ENCODE measurements at regions not wholly inside any gene's neighbourhood (a gene's known extent, or its start where the extent isn't known, plus 50 kb on each side); places are given as distances from the start of the nearest gene placed in this dataset.

GRCh38 chr20:60455272-60455671 is 497.0 kb downstream of the CDH26 start:
- CTCF ChIA-PET = no interaction called here

GRCh38 chr20:60459212-60459611 is 501.0 kb downstream of the CDH26 start:
- Mint-ChIP-seq H3K4me1 (no peaks in the 10 kb centered on the region), H3K27me3 (no peaks in the 10 kb centered on the region), H3K36me3 (no peaks in the 10 kb centered on the region), H3K27ac (no peak overlapping the region), H3K4me3 (no peak overlapping the region), H3K9me3 (ENCODE audit: low read depth) (no peaks in the 10 kb centered on the region)
- no peak for ATAC-seq
- CTCF ChIA-PET = no interaction called here
- no peak for DNase-seq

More at GRCh38 chr20:60455272-60455671, 497.0 kb downstream of the CDH26 start:
- Mint-ChIP-seq H3K9me3 (ENCODE audit: low read depth) (no peaks in the 10 kb centered on the region), H3K27ac (no peak overlapping the region), H3K36me3 (no peaks in the 10 kb centered on the region), H3K27me3 (no peaks in the 10 kb centered on the region), H3K4me1 (no peaks in the 10 kb centered on the region), H3K4me3 (no peak overlapping the region)
- DNase-seq = no peak
- ATAC-seq = no peak

GRCh38 chr20:60461993-60462392 is 503.8 kb downstream of the CDH26 start:
- CTCF ChIA-PET = no interaction called here
- H3K27ac Mint-ChIP-seq = no peak overlapping the region
- H3K9me3 Mint-ChIP-seq (ENCODE audit: low read depth) = no peaks in the 10 kb centered on the region
- DNase-seq (no peak), ATAC-seq (no peak)
- no peaks in the 10 kb centered on the region for H3K27me3 Mint-ChIP-seq
- no peak overlapping the region for H3K4me3 Mint-ChIP-seq
- H3K4me1 Mint-ChIP-seq = no peaks in the 10 kb centered on the region
- no peaks in the 10 kb centered on the region for H3K36me3 Mint-ChIP-seq

GRCh38 chr20:60463798-60464197 is 505.6 kb downstream of the CDH26 start:
- no peak for DNase-seq
- H3K9me3 Mint-ChIP-seq (ENCODE audit: low read depth) = peaks cover under 1% of the 10 kb centered on the region
- no peaks in the 10 kb centered on the region for H3K4me1 Mint-ChIP-seq

GRCh38 chr20:60465439-60465838 is 507.2 kb downstream of the CDH26 start:
- Mint-ChIP-seq H3K4me3 (no peak overlapping the region), H3K36me3 (no peaks in the 10 kb centered on the region), H3K27me3 (no peaks in the 10 kb centered on the region), H3K9me3 (ENCODE audit: low read depth) (peaks cover 2% of the 10 kb centered on the region), H3K4me1 (no peaks in the 10 kb centered on the region), H3K27ac (no peak overlapping the region)
- ATAC-seq = no peak
- CTCF ChIA-PET = no interaction called here
- no peak for DNase-seq

More at GRCh38 chr20:60463798-60464197, 505.6 kb downstream of the CDH26 start:
- Mint-ChIP-seq H3K27me3 (no peaks in the 10 kb centered on the region), H3K4me3 (no peak overlapping the region), H3K27ac (no peak overlapping the region), H3K36me3 (no peaks in the 10 kb centered on the region)
- ATAC-seq = no peak
- CTCF ChIA-PET = no interaction called here

GRCh38 chr20:60465993-60466686 is 507.9 kb downstream of the CDH26 start:
- Mint-ChIP-seq H3K27me3 (no peaks in the 10 kb centered on the region), H3K4me1 (no peaks in the 10 kb centered on the region), H3K36me3 (no peaks in the 10 kb centered on the region), H3K9me3 (ENCODE audit: low read depth) (peaks cover 2% of the 10 kb centered on the region), H3K4me3 (no peak overlapping the region), H3K27ac (no peak overlapping the region)
- no peak for DNase-seq
- CTCF ChIA-PET = no interaction called here
- ATAC-seq = no peak

- Mint-ChIP-seq H3K27me3 (no peaks in the 10 kb centered on the region), H3K36me3 (no peaks in the 10 kb centered on the region), H3K4me1 (no peaks in the 10 kb centered on the region), H3K27ac (no peak overlapping the region), H3K9me3 (ENCODE audit: low read depth) (peaks cover 2% of the 10 kb centered on the region), H3K4me3 (no peak overlapping the region)
- CTCF ChIA-PET = no interaction called here
- ATAC-seq (no peak), DNase-seq (no peak)
Measured at GRCh38 chr20:60466687-60467022, 508.4 kb downstream of the CDH26 start.

GRCh38 chr20:60467078-60467477 is 508.9 kb downstream of the CDH26 start:
- ATAC-seq (no peak), DNase-seq (no peak)
- CTCF ChIA-PET = no interaction called here
- H3K4me3 Mint-ChIP-seq = no peak overlapping the region
- H3K4me1 Mint-ChIP-seq = no peaks in the 10 kb centered on the region
- H3K9me3 Mint-ChIP-seq (ENCODE audit: low read depth) = peaks cover 2% of the 10 kb centered on the region
- no peaks in the 10 kb centered on the region for H3K36me3 Mint-ChIP-seq
- H3K27ac Mint-ChIP-seq = no peak overlapping the region
- no peaks in the 10 kb centered on the region for H3K27me3 Mint-ChIP-seq

- no peaks in the 10 kb centered on the region for H3K27me3 Mint-ChIP-seq
- ATAC-seq (no peak), DNase-seq (no peak)
- H3K9me3 Mint-ChIP-seq (ENCODE audit: low read depth) = peaks cover 2% of the 10 kb centered on the region
- no peaks in the 10 kb centered on the region for H3K36me3 Mint-ChIP-seq
- H3K27ac Mint-ChIP-seq = no peak overlapping the region
- CTCF ChIA-PET = no interaction called here
- no peak overlapping the region for H3K4me3 Mint-ChIP-seq
- H3K4me1 Mint-ChIP-seq = no peaks in the 10 kb centered on the region
Measured at GRCh38 chr20:60467771-60468170, 509.5 kb downstream of the CDH26 start.

- Mint-ChIP-seq H3K36me3 (no peaks in the 10 kb centered on the region), H3K27me3 (no peaks in the 10 kb centered on the region), H3K4me3 (no peak overlapping the region), H3K27ac (no peak overlapping the region), H3K9me3 (ENCODE audit: low read depth) (peaks cover 2% of the 10 kb centered on the region), H3K4me1 (no peaks in the 10 kb centered on the region)
- ATAC-seq (no peak), DNase-seq (no peak)
- CTCF ChIA-PET = no interaction called here
Measured at GRCh38 chr20:60469829-60470228, 511.6 kb downstream of the CDH26 start.

GRCh38 chr20:60470366-60470765 is 512.1 kb downstream of the CDH26 start:
- no peak for DNase-seq
- CTCF ChIA-PET = no interaction called here
- no peak overlapping the region for H3K27ac Mint-ChIP-seq
- no peak overlapping the region for H3K4me3 Mint-ChIP-seq
- no peaks in the 10 kb centered on the region for H3K27me3 Mint-ChIP-seq
- no peaks in the 10 kb centered on the region for H3K4me1 Mint-ChIP-seq
- peaks cover 2% of the 10 kb centered on the region for H3K9me3 Mint-ChIP-seq (ENCODE audit: low read depth)
- no peaks in the 10 kb centered on the region for H3K36me3 Mint-ChIP-seq
- ATAC-seq = no peak

- ATAC-seq = no peak
- Mint-ChIP-seq H3K9me3 (ENCODE audit: low read depth) (peaks cover 2% of the 10 kb centered on the region), H3K4me1 (no peaks in the 10 kb centered on the region), H3K36me3 (no peaks in the 10 kb centered on the region), H3K4me3 (no peak overlapping the region), H3K27me3 (no peaks in the 10 kb centered on the region), H3K27ac (no peak overlapping the region)
- CTCF ChIA-PET = no interaction called here
- no peak for DNase-seq
Measured at GRCh38 chr20:60473211-60473610, 515.0 kb downstream of the CDH26 start.

GRCh38 chr20:60474385-60474910 is 516.2 kb downstream of the CDH26 start:
- ATAC-seq (no peak), DNase-seq (no peak)
- Mint-ChIP-seq H3K27ac (no peak overlapping the region), H3K4me3 (no peak overlapping the region), H3K36me3 (no peaks in the 10 kb centered on the region), H3K9me3 (ENCODE audit: low read depth) (no peaks in the 10 kb centered on the region), H3K4me1 (no peaks in the 10 kb centered on the region), H3K27me3 (no peaks in the 10 kb centered on the region)
- CTCF ChIA-PET = no interaction called here

- no peaks in the 10 kb centered on the region for H3K9me3 Mint-ChIP-seq (ENCODE audit: low read depth)
- no peak for DNase-seq
- CTCF ChIA-PET = no interaction called here
Measured at GRCh38 chr20:60476045-60476444, 517.8 kb downstream of the CDH26 start.

GRCh38 chr20:60477958-60478357 is 519.7 kb downstream of the CDH26 start:
- no peaks in the 10 kb centered on the region for H3K9me3 Mint-ChIP-seq (ENCODE audit: low read depth)
- no peak for DNase-seq
- no peaks in the 10 kb centered on the region for H3K27me3 Mint-ChIP-seq
- CTCF ChIA-PET = no interaction called here
- ATAC-seq = no peak
- H3K36me3 Mint-ChIP-seq = no peaks in the 10 kb centered on the region
- H3K4me3 Mint-ChIP-seq = no peak overlapping the region
- H3K27ac Mint-ChIP-seq = no peak overlapping the region
- no peaks in the 10 kb centered on the region for H3K4me1 Mint-ChIP-seq

More at GRCh38 chr20:60476045-60476444, 517.8 kb downstream of the CDH26 start:
- ATAC-seq = no peak
- Mint-ChIP-seq H3K27ac (no peak overlapping the region), H3K27me3 (no peaks in the 10 kb centered on the region), H3K4me3 (no peak overlapping the region), H3K36me3 (no peaks in the 10 kb centered on the region), H3K4me1 (no peaks in the 10 kb centered on the region)
